Stimulated activated CD4-positive, alpha-beta T cell treated with anti-CD3 and anti-CD28 coated beads, Interleukin-1b, Interleukin-23, amount 100 ng/mL, for 48 hours (primary cell): ENCODE measurements at regions not wholly inside any gene's neighbourhood (a gene's known extent, or its start where the extent isn't known, plus 50 kb on each side); places are given as distances from the start of the nearest gene placed in this dataset.

Experiments
- DNase-seq: peaks from one replicate; pipeline ENCODE4 v3.0.0-alpha.2; 2020

DNA sequence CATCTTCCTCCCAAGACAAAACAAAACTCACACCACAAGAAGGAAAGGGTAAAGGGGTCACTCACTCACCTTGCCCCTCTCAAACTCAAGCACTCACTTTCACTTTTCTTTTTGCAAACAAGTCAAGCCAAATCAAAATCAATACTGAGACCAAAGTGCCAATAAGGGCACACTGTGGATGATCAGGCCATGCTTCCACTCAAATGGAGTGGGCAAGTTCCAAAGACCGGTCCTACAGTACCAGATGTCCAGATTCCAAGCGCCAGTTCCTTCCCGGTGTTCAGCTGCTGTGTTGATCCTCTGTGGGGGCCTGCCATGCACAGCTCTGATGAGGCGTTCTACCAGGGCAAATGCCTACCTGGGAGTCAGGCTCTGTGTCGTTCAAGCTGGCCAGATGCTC lies 162.6 kb upstream of the GRIK2 start:
- no peak for DNase-seq

DNA sequence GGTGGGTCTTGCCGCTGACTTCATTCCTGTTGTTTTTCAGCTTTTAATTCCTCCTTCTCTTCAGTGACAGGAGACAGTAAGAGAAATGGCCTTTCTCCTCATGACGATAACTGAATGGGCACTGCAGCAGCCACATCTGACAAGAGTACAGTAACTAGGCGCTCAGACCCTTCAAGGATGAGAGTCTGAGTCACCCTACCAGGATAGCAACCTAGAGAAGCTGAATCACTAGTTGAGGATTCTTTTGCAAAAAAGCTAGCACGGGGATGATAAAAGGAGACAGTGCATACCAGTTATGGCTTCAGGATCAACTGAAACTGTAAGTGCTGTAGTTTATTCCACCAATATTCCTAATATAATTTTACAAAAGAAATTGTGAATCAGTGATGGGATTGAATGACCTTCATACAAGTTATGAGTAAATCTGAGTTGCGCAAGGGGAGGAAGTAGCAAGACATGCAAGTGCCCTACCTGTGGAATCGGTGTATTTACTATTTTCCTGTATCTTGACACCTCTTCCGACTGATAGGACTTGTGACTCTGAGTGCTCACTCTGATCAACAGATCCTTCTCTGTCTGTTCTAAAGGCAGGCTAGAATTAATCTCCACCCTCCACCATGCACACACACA lies 161.8 kb upstream of the GRIK2 start:
- DNase-seq, result no peak

DNA sequence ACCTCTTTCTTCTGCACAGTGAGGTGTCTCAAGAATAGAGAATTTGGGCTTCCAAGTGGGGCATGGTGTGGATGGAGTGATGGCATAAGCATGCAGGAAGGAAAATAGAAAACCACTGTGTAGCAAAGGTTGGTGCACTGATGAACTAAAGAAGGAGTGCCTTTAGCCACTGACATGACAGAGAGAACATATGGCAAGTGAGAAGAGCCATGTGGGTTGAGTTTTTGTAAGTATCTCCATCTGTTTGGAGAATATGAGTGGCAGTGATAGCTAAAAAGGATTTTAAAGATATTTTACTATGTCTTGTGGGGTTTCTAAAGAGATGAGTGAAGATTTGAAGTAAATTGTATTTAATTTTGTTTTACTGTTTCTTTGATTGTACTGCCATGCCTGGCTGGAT lies 160.5 kb upstream of the GRIK2 start:
- DNase-seq, result no peak

DNA sequence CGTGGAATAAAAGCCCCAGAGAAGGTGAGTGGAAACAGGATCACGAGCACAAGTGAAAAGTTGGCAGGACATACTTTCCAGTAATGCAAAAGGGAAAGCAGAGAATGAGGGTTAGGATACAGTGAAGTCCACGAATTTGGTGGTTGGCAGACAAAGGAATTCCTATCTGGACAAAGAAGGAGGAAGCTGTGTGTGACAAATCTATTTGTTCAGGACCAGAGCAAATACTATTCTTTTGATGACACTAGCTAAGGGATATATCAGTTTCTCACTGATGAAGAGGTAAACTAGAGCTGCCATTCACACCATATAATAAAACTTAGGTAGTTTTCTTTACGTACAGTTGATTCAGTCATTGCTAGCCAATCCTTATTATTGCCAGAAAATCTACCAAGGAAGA lies 156.8 kb upstream of the GRIK2 start:
- DNase-seq, result no peak

DNA sequence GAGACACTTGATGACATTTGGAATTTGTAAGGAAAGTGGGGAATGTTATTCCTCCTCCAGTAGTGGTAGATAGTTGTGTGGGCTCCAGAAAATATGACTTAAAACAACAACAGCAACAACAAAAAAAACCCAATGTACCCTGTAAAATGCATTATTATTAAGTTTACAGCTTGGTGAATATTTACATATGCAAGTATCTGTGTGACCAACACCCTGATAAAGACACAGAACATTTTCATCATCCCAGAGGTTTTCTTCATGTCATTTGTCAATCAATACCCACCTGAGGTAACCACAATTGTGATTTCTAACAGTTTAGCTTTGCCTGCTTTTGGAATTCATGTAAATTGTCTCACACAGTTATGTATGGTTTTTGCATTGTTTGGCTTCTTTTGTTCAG lies 152.1 kb upstream of the GRIK2 start:
- no peak for DNase-seq

DNA sequence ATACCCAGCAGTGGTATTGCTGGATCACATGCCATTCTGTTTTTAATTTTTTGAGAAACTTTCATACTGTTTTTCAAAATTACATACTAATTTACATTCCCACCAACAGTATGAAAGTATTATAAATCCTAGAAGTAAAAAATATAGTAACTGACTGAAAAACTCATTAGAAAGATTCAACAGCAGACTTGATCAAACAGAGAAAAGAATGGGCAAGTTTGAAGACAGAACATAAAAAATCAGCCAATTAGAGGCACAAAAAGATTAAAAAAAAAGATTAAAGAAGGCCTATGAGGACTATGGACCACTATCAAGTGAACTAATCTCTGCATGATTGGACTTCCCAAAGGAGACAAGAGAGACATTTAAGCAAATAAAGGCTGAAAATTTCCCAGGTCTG lies 144.0 kb upstream of the GRIK2 start:
- no peak for DNase-seq

DNA sequence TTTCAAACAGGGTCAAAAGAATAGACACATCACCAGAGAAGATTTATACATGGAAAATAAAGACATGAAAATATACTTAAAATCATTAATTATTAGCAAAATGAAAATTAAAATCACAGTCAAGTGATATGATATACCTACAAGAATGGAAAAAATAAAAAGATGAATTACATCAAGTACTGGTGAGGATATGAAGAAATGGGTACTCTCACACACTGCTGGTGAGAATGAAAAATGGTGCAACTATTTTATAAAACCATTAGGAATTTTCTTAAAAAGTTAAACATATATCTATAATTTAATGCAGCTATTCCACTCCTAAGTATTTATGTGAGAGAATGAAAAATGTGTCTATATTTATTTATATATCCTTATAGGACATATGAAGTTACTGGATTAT lies 136.3 kb upstream of the GRIK2 start:
- no peak for DNase-seq

DNA sequence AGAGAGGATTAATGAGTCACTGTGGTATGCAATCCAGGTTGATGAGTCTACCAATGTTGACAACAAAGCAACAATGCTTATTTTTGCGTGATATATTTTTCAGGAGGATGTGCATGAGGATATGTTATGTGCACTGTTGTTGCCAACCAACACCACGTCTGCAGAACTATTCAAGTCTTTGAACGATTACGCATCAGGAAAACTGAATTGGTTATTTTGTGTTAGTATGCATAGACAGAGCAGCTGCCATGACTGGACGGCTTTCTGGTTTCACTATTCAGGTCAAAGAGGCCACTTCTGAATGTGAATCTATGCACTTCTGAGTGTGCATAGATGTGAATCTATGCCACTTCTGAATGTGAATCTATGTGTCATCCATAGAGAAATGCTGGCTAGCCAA lies 134.0 kb upstream of the GRIK2 start:
- DNase-seq, result no peak

DNA sequence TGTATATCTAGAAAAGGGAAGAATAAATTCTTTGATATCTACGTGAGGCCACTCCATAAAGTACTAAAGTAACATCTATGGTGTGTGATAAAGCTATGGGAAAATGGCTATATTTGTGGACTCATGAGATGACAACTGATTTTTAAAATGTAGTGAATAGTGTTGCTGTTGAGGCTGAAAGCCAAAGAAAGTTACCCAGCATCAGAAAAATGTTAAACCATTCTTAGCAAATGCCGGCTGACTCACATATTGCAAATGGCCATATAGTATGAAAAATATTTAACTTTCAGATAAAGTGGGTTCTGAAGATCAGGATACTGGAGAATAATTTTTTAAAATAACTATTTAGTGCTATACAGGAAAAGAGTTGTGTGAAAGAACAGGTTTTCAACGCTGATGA lies 129.9 kb upstream of the GRIK2 start:
- DNase-seq, result no peak

DNA sequence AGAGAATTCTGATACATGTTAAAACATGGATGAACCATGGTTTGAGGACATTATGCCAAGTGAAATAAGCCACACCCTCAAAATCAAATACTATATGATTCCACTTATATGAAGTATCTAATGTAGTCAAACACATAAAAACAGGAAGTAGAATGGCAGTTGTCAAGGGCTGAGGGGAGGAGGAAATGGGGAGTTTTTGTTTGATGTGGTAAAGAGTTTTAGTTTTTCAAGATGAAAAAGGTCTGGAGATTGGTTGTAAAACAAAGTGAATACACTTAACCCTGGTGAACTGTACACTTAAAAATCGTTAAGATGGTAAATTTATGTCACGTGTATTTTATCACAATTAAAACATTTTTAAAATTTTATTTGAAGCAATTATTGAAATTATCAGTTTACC lies 127.4 kb upstream of the GRIK2 start:
- no peak for DNase-seq

DNA sequence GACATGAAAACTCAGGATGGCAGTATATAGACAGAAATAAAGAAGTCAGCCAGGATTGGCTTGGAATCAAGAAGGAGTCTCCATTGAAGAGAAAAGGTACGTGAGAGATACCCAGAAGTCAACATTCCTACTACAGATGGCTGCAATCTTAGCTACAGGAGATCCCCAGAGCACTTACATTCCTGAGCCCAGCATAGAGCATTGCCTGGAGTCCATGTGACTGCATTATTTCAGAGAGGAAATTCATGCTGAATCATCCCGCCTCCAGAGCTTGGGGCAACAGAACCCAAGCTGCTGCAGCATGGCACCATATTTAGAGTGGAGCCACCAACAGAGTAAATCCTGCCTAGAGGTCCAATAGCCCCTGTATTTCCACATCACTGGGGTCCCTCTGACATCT lies 125.0 kb upstream of the GRIK2 start:
- no peak for DNase-seq

DNA sequence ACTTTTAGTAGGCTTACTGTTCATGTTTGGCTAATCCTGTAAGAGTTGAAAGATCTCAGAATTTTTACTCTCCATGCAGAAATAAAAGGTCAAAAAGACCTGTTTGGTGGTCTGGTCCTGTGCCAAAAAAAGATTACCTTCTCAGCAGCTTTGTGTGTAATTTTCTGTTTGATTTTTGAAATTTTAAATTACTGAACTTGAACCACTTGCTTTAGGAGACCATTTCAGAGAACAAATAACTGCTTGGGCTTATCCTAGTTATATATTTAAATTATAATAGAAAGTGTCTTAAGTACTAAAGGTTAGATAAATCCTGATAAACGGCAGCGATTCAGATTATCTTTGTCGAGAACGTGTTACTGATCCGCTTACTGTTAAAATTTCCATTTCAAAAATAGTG lies 118.3 kb upstream of the GRIK2 start:
- no peak for DNase-seq

DNA sequence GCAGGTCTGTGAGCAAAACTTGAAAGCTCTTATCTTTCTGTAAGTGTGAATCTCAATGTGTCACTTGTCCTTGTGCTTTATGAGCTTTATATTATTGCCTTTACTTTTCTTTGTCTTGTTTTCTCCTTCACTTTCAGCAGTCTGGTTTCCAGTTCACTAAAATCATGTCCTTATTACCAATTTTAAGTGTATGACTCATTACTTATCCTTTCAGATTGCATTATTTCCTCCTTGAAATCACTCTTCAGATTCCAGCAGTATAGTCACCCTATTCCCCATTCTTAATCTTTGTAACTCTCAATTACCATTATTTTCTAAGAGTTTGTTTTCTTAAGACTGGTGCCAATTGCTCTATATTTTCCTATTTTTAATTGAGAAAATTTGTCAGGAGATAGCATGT lies 117.4 kb upstream of the GRIK2 start:
- DNase-seq, result no peak

DNA sequence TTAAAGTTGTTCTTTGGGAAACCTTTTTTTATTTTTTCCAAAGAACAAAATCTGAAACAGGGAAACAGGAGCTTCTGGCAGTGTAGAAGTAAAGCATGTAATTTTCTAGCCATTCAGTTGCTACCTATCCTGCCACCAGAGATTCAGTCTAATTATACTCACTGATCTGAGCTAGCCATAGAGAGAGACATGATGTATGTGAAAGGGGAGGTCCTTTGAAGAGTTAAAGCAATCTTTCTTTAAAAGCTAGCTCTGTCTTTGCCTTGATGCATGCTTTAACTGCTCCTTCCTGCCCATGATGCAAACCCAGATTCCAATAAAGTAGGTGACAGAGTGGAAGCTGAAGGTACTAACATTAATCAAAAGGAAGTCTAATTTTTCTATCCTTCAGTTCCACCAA lies 114.1 kb upstream of the GRIK2 start:
- no peak for DNase-seq

DNA sequence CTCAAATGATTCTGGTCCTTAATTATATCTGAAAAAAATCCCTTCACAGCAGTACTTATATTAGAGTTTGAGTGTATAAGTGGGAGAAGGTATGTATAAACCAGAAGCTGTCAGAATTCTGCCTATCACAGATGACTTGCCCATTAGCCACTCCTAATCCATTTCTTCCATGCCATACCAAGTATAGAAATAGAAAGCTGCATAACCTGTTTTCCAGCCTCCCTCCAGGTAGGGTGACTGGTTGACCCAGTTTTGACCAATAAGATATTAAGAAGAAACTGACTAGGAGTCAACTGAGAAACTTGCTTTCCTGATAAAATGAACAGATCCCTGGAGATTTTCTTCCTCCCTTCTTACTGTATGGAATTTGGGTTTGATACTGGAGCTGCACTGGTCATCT lies 112.2 kb upstream of the GRIK2 start:
- DNase-seq, result no peak

DNA sequence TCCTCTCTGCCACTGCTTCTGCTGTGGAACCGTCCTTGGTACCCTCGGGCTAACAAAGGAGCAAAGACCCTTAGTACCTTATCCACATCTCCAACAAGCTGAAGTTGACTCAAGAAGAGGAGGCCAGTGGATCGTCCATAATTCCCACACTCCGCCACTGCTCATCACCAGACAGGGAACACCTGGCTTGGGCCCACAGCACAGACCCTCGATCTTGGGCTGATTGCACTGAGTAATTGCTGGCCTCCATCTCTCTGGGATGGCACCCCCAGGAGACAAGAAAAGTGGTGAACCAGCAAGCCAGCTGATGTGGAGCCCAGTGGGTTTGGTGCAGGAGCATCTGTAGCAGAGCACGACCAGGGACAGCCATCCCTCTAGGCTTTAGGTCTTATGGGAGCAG lies 109.4 kb upstream of the GRIK2 start:
- no peak for DNase-seq

DNA sequence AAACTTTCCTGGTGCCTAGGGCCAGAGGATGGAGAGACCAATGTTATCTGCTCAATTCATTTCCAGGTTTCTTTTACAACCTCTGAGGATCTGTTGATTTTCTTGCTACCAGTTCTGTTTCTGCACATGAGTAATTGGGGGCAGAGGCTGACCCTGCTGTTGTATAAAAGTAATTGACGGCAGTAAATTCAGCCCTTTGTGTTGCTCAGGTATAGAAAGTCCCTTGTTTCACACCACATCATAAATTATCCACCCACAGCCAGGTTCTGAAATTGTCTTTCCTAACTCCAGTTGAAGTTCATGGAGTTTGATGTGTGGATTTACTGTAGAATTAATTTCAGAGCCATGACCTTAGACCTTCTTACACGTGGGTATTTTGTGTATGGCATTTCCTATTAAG lies 107.4 kb upstream of the GRIK2 start:
- DNase-seq, result no peak

DNA sequence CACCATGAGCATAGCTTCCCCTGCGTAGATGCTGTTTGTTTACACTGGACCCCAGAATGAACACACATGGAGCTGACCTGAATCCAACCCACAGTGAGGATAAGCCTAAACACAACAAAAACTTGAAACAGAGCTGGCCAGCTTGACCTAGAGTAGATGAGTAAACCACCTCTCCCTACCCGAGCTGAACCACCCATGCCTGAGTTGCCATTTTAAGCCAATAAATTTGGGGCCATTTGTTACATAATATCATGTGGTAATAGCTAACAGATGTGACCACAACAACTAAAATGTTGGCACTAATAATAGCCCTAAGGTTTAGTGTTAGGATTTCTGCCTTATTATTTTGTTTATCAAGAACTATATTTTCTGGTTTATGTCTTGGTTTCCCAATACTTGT lies 103.2 kb upstream of the GRIK2 start:
- no peak for DNase-seq

DNA sequence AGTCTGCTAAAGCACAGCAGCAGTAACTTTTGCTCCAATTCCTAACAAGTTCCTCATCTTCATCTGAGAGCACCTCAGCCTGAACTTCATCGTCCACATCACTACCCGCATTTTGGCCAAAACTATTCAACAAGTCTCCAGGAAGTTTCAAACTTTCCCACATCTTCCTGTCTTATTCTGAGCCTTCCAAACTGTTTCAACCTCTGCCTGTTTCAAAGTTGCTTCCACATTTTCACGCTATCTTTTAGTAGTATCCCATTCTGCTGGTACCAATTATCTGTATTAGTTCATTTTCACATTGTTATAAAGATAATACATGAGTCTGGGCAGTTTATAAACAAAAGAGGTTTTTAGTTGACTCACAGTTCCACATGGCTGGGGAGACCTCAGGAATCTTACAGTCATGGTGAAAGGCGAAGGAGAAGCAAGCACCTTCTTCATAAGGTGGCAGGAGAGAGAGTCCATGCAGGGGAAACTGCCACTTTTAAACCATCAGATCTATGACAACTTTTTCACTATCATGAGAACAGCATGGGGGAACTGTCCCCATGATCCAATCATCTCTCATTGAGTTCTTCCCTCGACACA lies 99.4 kb upstream of the GRIK2 start:
- DNase-seq, result no peak

DNA sequence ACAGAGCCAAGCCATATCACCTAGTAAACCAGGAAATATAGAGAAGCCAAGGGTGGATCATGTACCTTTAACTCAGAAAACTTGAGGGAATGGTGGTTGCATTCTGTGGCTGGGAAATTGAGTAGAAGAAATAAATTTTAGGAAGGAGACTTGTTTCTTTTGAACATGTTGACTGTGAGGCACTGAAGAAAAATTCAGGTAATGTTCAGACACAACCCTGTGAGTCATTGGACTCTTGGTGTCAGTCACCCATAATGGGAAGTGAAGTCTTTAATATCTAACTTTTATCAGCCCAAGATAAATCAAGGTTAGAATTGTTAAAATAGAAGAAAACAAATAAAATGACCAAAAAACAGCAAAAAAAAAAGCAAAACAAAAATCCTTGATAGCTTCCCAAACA lies 98.8 kb upstream of the GRIK2 start:
- no peak for DNase-seq

DNA sequence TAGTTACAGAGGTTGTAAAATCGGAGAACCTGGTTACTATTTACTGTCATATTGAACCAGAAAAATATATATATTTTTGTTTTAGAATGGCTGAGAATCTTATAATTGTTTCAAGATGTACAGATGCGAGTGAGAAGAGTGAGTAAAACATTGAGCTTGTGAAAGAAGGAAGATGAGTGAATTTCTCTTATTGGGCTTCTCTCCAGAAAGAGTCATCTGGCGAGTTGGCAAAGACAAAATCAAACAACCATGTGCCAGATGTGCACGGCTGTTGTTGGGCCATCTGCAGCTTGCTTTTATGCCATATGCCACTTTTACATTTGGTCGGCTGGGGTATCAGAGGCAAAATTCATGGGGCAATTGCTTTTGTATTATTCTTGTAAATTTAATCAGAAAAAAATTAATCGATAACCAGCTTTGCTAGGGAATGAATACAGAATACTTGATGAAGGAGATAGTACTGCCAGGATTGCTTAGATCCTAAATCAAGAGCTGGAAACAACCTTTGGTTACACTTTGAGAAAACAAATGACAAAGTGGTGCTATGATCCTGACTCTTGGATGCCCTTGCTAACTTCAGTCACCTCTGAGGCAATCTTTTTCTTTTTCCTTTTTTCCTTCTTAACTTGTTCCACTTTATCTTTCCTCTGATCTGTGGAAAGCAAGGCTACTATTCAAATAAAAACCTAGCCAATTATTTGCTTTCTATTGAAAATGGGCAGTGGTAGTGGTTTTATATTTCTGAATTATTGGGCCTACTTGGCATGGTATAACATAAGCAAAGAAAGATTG lies 97.1 kb upstream of the GRIK2 start:
- no peak for DNase-seq

DNA sequence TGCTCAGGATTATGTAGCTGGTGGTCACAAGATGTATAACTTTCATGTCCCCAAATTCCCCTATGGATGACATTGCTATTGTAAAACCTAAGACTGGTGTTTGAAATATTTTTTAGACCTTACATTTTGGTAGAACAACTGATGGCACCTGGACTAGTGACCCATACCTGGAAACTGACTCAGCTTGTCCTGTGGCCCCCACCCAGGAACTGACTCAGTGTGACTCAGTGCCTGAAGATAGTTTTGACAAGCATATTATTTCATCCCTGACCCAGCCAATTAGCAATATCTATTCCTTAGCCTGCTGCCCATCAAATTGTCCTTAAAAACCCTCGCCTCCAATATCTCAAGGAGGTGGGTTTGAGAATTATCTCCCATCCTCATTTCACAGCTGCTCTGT lies 90.9 kb upstream of the GRIK2 start:
- no peak for DNase-seq

DNA sequence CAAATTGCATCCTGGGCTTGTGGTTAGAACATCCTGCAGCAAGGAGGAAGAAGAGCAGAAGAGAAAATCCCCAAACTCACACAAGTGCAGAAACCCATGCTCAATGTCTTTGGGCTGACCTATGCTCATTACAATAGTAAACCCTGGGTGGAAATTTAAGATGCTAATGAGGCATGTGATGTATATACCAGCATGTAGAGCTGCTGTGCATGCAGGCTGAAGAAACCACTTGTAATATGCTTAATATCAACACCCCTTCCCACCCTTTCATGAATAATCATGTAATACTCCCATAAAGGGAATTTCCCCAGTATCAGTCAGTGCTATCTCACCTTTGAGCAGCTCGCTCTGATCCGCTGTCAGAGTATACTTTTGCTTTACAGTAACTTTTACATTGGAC lies 90.0 kb upstream of the GRIK2 start:
- no peak for DNase-seq

DNA sequence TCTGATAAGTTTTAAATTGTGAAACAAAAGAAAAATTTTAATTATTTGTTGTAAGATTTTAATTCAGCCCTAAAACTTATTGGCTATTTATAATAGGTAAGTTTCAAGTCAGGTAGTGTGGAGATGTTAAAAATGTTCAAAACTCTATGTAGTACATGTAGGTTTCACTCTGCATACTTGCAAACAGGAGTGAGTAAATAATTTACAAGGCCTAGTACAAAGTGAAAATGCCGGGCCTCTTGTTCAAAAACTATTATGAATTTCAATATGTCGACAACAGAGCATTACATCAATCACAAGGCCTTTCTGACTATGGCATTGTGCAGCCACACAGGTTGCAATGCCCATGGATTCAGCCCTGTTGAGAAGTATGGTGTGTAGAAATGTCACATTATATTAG lies 80.9 kb upstream of the GRIK2 start:
- no peak for DNase-seq

DNA sequence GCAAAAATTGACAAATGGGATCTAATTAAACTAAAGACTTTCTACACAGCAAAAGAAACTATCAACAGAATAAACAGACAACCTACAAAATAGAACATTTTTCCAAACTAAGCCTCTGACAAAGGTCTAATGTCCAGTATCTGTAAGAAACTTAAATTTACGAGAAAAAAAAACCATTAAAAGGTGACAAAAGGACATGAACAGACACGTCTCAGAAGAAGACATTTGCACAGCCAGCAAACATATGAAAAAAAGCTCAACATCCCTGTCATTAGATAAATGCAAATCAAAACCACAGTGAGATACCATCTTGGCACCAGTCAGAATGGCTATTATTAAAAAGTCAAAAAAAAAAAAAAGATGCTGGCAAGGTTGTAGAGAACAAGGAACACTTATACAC lies 70.6 kb upstream of the GRIK2 start:
- DNase-seq, result no peak
